HT-29 (cell line): ENCODE measurements at regions not wholly inside any gene's neighbourhood (a gene's known extent, or its start where the extent isn't known, plus 50 kb on each side); places are given as distances from the start of the nearest gene placed in this dataset.
"Not testable (repeated sequence)": the region's sequence is repeated elsewhere in the genome, so short reads cannot be mapped to it uniquely, and the experiment has no call there.

Experiments used
- DNase-seq: peaks from one replicate; pipeline ENCODE4 v3.0.0-alpha.2; 2015; ENCODE audit warnings: low spot score

DNA sequence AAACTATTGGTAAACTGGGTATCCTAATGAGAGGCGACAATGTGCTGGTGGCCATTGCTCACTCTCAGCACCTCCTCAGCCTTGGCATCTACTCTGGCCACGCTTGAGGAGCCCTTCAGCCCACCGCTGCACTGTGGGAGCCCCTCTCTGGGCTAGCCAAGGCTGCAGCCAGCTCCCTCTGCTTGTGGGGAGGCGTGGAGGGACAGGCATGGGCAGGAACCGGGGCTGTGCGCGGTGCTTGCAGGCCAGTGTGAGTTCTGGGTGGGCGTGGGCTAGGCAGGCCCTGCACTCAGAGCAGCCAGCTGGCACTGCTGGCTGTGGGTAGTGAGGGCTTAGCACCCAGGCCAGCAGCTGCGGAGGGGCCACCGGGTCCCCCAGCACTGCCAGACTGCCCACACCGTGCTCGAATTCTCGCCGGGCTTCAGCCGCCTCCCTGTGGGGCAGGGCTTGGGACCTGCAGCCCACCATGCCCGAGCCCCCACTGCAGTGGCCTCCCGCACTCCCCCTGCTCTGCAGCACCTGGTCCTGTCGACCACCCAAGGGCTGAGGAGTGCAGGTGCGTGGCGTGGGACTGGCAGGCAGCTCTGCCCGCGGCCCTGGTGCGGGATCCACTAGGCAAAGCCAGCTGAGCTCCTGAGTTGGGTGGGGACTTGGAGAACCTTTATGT lies 575.9 kb upstream of the ANO3 start:
- DNase-seq, result no peak

DNA sequence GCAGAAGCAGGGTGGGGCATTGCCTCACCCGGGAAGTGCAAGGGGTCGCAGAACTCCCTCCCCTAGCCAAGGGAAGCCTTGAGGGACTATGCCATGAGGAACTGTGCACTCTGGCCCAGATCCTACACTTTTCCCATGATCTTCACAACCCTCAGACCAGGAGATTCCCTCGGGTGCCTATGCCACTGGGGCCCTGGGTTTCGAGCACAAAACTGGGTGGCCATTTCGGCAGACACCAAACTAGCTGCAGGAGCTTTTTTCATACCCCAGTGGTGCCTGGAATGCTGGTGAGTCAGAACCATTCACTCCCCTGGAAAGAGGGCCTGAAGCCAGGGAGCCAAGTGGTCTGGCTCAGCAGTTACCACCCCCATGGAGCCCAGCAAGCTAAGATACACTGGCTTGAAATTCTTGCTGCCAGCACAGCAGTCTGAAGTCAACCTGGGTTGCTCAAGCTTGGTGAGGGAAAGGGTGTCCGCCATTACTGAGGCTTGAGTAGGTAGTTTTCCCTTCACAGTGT lies 573.7 kb upstream of the ANO3 start:
- no peak for DNase-seq

DNA sequence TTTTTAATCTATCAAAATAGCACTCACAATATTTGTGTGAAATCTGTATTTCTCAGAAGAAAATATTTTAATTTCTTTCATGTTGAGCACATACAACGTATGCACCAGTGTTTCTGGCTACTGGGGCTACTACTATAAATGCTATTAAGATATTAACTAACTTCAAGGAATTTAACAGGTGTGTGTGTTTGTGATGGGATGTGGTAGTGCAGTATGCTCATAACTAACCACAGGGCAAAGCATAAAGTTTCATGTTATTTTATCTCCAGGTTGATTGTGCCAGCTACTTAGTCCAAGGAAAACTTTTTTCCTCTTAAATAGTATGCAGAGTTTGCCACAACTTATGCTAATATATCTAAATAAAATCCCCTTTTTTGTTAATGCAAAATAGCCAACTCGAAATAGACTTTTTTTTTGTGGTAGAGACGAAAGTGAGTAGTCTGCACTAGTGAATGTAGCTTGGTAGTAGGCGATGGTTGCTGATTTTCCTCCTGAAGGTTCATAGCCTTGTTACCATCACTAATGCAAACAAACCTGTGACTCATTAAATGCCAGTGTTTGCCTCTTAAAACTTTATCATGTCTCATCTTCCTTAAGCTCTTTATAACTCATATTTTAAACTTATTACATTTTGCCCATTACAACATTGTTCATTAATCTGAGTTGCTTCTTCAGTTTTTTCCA lies 565.5 kb upstream of the ANO3 start:
- DNase-seq, result peak; percentile 57

DNA sequence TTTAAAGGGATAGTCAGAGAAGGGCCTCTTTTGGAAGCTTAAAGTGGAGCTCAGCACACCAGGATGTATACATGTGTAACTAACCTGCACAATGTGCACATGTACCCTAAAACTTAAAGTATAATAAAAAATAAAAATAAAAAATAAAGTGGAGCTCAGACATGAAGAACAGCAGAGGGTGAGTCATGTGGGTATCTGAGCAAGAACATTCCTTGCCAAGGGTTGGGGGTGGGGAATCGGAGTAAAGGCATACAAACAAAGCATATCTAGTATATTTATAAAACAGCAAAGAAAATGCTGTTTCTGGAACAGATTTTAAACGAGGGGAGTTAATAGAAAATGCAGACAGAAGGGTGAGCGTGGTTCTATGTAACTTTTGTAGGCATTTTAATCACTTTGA lies 562.6 kb upstream of the ANO3 start:
- DNase-seq, result no peak

DNA sequence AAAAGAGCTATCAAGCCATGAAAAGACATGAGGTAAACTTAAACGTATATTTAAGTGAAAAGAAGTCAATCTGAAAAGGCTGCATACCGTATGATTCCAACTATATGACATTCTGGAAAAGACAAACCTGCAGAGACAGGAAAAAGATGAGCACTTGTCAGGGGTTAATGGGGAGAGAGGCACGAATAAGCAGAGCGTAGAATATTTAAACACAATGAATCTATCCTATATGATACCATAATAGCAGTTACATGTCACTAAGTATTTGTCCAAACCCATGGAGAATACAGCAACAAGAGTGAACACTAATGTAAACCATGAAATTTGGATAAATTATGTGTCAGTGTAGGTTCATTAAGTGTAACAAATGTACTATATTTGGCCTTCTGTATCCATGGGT lies 560.3 kb upstream of the ANO3 start:
- no peak for DNase-seq

DNA sequence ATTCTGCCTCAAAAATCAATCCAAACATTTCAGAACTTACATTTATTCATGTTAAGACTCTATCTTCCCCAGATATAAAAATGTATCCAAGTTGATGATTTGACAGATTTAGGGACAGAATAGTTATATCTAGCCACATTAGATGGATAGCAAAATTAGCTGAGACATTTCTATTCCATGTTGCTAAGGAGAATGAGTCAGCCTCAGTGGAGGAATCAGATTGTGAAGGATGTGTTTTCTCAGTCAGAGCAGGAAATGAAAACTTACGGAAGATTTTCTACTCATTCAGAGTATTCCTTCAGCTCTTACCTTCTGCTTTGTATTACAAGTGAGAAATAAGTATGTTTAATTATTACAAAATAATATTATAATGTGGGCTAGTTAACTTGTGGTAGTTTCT lies 556.3 kb upstream of the ANO3 start:
- DNase-seq, result no peak

DNA sequence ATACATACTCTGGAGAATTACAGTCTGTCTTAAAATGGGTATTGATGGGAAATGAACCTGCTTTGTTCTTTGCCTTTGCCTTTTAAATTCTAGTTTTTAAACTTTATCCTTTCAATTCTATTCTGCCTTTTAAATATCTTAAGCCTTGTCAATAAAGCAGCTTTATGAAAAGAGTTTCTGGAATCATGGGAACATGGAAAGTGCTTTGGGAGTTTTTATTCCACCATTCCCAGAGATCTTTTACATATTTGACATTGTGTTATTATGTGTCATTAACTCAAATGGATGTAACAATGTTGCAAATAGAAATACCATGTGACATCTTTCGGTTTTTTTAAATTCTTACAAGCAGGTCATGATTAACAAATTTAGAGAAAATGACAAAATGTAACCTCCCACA lies 555.7 kb upstream of the ANO3 start:
- DNase-seq, result no peak

DNA sequence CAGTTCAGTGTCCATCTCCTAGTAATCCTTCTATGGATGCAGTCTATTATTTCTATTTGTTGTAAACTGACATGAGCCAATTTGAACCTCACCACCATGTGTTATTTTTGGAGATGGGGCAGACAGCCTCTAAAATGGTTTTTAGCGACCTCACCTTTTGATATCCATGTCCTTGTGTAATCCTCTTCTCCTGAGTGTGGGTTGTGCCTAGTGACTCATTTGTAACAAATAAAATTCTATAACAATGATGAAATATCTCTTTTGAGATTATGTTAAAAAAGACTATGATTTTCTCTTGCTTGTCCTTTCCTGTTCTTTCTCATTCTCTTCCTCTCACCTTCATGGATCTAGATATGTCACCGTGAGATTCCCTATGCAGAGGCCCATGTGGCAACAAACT lies 554.6 kb upstream of the ANO3 start:
- no peak for DNase-seq

DNA sequence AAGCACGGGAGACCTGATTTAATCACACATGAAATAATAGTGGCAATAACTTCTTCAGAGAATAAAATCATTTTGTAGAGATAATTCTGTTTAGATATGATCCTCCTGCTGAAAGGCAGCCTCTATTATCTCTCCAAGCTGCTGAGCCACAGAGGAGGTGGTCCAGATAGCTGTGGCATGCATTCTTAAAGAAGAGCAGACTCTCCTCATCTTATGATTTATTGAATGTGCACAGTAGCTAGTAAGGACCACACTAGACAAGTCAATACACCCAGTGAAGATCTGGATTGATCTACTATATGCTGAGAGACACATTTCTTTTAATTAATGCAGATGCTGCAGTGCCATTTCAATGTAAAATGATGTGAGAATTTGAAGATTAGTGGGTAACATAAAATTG lies 552.9 kb upstream of the ANO3 start:
- no peak for DNase-seq

DNA sequence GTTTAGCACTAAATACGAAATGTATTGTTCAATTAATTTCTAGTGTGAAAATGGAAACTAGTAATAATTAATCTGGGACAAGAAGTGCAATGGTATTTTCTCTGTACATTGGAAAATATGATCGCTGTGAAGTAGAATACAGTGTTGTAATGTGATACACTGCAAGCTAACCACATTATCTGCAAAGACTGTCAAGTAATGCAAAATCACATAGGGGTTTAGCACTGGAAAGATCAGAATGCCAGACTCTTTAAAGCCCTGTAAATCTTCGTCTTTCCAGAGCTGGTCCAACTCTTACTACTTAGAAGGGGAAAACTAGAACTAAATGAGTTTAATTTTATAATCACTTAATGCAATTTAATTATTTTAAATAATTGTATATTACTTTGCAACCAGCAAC lies 544.5 kb upstream of the ANO3 start:
- no peak for DNase-seq

DNA sequence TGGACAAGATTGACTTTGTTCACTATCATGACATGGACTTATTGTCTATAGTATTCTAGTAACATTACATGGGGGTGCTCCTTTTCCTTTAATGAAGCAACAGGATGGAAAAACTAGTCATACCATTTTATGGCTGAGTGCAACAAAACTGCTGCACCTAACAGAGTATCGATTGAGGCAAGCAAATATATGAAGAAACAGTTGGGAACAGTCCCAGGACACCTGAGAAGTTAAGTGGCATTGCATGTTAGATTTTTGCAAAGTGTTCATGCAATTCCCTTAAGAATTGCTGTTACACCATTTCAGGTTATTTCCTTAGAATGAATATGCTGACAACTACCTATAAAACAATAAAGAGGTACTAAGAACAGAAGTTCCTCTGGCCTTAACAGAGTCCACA lies 541.5 kb upstream of the ANO3 start:
- DNase-seq, result no peak

DNA sequence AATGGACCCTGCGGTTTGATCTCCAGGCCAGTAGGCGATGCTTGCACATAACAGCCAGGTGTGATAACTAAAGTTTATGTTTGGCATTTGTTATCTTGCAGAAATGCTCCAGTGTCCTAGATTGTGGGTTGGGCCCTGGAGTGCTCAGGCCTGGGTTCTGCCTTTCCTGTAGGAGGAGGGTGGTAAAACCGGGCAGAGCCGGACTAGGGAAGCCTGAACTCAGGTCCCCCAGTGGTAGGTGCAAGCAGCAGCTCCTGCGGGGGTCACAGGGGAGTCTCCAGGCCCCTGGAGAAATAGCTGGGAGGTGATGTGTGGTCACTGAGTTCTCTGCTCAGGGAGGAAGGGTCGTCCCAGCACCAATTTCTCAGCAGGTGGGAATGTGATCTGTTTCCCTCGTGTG lies 538.3 kb upstream of the ANO3 start:
- DNase-seq, result no peak

DNA sequence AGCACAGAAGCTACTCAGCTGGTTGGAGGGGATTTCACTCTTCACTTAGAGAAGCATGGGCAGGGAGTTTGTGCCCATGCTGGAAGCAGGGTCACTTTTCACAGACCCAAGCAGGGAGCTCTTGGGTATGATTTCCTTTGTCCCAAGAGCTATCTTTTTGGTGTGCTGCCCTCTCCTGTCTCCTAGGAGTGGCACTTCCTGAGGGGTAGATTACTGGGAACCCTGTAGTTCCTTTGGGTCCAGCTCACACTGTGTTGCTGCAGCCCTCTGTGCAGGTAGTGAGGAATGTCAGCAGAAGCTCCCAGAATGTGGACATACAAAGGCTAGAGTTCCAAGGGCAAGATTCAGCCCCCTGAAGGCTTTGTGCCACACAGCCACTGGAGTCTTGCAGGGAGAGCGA lies 537.1 kb upstream of the ANO3 start:
- DNase-seq, result no peak

DNA sequence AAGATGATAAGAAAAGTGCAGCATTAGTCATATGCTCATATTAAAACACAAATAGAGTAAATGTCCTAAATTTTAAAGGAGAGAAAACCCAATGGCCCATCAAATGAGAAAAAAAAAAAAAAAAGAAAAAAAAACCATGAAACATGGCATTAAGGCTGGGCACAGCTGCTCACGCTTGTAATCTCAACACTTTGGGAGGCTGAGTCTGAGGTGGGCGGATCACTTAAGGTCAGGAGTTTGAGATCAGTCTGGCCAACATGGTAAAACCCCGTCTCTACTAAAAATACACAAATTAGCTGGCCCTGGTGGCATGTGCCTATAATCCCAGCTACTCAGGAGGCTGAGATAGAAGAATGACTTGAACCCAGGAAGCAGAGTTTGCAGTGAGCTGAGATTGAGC lies 515.5 kb upstream of the ANO3 start:
- no peak for DNase-seq

DNA sequence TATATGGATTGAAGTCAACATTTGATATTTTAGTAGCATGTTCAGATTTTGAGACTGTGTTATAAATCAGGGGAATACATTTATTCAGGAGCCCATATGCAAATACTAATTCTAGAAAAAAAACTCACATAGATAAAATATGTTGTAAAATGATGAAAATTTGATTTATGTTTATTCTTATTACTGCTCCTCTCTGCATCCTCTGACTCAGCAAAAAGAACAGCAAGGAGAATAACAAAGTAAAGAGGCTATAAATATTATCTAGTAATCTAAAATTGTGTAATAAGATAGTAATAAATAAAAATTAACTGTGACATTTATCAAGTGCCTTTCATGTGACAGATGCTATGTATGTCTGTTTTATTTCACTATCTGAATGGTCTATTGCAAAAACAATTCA lies 507.2 kb upstream of the ANO3 start:
- no peak for DNase-seq

DNA sequence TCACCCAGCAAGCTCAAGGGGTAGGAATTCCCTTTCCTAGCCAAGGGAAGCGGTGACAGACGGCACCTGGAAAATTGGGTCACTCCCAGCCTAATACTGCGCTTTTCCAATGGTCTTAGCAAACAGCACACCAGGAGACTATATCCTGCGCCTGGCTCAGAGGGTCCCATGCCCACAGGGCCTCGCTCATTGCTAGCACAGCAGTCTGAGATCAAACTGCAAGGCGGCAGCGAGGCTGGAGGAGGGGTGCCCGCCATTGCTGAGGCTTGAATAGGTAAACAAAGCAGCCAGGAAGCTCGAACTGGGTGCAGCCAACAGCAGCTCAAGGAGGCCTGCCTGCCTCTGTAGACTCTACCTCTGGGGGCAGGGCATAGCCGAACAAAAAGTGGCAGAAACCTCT lies 500.4 kb upstream of the ANO3 start:
- not testable (repeated sequence) for DNase-seq

DNA sequence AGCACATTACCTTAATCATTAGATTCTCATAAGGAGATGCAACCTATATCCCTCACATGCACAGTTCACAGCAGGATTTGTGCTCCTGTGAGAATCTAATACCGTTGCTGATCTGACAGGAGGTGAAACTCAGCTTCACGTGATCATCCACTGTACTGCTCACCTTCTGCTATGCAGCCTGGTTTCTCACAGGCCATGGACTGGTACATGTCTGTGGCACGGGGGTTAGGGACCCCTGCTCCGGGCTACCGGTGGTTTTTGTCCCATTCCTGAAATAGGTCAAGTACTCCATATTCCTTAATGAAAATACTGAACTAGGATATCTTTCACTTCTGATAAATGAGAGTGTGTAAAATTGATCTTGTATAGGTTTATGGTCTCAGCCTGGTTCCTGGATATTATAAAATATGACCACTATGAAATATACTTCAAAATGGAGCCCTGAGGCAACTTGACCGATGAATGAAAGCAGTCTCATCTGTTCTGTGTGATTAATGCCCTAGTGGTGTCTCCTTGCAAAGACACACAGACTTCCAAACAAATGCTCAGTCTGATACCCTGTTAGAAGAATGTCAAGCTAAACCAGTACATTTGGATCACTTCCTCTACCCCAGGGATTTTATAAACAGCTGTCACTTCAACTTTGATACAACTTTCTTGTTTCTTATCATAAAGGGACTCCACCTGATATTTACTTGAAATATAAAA lies 492.9 kb upstream of the ANO3 start:
- DNase-seq, result no peak

DNA sequence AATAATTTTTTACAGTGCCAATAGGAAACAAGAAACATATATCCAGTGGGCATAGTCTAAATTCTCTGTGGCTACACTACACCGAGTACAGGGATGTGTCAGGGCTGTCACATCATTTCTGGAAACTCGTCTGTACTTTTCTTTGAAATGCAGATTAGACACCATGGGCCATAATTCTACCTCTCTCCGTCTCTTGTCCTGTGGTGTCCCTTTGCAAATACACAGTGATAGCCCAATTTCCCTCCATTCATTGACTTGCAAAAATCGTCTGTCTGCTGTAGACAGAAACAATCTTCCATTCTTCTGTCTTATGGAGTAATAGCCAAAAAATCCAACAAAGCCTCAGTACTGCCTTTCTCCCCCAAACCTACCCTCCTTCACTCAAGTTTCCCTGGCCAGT lies 487.1 kb upstream of the ANO3 start:
- no peak for DNase-seq

DNA sequence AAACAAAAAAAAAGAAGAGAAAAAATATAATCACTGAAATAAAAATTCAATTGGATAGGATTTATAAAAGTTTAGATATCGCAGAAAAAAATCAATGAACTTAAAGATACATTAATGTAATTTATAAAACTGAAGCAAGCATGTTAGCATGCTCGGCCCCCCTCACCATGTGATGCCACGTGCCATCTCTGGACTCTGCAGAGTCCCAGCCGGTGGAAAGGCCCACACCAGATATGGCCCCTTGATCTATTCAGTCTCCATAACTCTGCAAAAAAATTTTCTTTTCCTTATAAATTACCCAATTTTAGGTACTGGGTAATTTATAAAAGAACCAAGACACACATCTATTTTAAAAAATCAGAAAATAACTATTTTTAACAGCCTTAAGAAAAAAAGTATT lies 476.0 kb upstream of the ANO3 start:
- DNase-seq, result no peak

DNA sequence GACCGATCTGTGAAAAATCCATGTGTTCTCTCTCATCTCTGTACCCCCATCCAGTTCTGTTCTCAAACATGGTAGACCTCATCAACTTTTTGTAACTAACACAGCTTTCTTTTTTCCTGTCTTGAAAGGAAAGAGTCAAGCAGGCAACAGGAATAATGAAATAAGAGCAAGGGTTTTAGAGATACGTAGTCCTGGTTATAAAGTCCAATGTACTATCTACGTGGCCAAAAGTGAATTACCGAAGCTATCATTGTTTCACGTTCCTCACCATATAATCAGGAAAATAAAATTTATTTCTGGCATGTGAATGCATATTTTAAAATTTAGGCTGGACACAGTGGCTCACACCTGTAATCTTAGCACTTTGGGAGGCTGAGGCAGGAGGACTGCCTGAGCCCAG lies 472.2 kb upstream of the ANO3 start:
- no peak for DNase-seq

DNA sequence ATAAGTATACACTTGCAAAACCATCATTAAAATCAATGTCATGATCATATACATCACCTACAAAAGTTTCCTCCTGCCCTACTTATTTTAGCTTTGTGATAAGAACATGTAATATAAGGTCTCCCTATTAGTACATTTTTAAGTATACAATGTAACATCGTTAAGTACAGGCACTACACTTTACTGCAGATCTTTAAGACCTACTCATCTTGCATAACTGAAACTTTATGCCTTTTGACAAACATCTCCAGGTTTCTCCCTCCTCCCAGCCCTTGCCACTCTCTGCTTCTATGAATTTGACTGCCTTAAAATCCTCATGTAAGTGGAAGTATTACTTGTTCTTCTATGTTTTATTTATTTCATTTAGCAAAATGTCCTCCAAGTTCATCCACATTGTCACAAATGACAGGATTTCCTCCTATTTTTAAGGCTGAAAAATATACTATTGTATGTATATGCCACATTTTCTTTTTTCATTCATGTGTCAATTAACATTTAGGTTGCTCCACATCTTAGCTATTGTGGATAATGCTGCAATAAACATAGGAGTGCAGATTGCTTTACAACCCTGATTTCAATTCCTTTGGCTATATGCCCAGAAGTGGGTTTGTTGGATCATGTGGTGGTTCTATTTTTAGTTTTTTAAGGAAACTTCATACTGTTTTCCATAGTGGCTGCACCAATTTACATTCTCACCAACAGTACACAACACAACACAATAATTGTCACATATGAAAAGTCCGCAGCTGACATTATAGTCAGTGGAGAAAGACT lies 471.1 kb upstream of the ANO3 start:
- no peak for DNase-seq

DNA sequence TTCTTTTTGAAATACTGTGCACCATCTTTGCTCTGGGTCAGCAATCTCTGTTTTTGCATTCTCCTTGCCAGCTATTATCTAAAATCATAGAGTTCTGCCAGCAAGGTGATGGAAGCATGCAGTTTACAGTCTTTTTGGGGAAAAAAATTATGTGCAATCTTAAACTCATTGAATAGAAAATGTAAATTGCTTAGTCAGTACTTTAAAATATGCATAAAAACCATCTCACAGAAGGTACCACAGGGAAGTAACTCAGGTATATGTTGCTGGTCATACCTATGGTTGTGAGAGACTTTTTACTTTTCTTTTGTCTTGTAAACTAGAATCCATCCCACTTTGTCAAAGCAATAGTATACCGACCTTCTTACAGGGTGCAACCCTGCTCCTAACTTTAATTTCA lies 469.8 kb upstream of the ANO3 start:
- no peak for DNase-seq
